DMS 273 treated with DMSO at 0.1 percent for 48 hours (cell line): ENCODE measurements at regions not wholly inside any gene's neighbourhood (a gene's known extent, or its start where the extent isn't known, plus 50 kb on each side); places are given as distances from the start of the nearest gene placed in this dataset.
"Not testable (repeated sequence)": the region's sequence is repeated elsewhere in the genome, so short reads cannot be mapped to it uniquely, and the experiment has no call there.

Source experiments
- DNase-seq: peaks from one replicate; lab custom pipeline; 2025; lab: John Stamatoyannopoulos, UW

- DNase-seq: no peak
Observed at GRCh38 chr7:113783403-113783802, 135.4 kb downstream of the PPP1R3A start.

- DNase-seq: no peak
Observed at GRCh38 chr7:113775804-113776203, 143.0 kb downstream of the PPP1R3A start.

GRCh38 chr7:113775401-113775800 lies 143.4 kb downstream of the PPP1R3A start:
- no peak for DNase-seq

GRCh38 chr7:113774182-113774807 lies 144.5 kb downstream of the PPP1R3A start:
- DNase-seq: peak; percentile 44

- no peak for DNase-seq
Observed at GRCh38 chr7:113770146-113770738, 148.6 kb downstream of the PPP1R3A start.

GRCh38 chr7:113768387-113768786 lies 150.4 kb downstream of the PPP1R3A start:
- DNase-seq: no peak

- DNase-seq: no peak
Observed at GRCh38 chr7:113764401-113765035, 154.3 kb downstream of the PPP1R3A start.

- no peak for DNase-seq
Observed at GRCh38 chr7:113763226-113763625, 155.6 kb downstream of the PPP1R3A start.

- DNase-seq: no peak
Observed at GRCh38 chr7:113756250-113756649, 162.6 kb downstream of the PPP1R3A start.

GRCh38 chr7:113752689-113753088 lies 166.1 kb downstream of the PPP1R3A start:
- DNase-seq: no peak

- no peak for DNase-seq
Observed at GRCh38 chr7:113752289-113752688, 166.5 kb downstream of the PPP1R3A start.

GRCh38 chr7:113751547-113751946 lies 167.3 kb downstream of the PPP1R3A start:
- no peak for DNase-seq

- DNase-seq: not testable (repeated sequence)
Observed at GRCh38 chr7:113748385-113748784, 170.4 kb downstream of the PPP1R3A start.

GRCh38 chr7:113742946-113743431 lies 175.8 kb downstream of the PPP1R3A start:
- not testable (repeated sequence) for DNase-seq

- DNase-seq: no peak
Observed at GRCh38 chr7:113742377-113742776, 176.4 kb downstream of the PPP1R3A start.

- no peak for DNase-seq
Observed at GRCh38 chr7:113731571-113731970, 187.2 kb downstream of the PPP1R3A start.

- DNase-seq: no peak
Observed at GRCh38 chr7:113730309-113730955, 188.4 kb downstream of the PPP1R3A start.

- DNase-seq: no peak
Observed at GRCh38 chr7:113727486-113727885, 191.3 kb downstream of the PPP1R3A start.

- DNase-seq: no peak
Observed at GRCh38 chr7:113722006-113722405, 196.8 kb downstream of the PPP1R3A start.

GRCh38 chr7:113717739-113718138 lies 201.1 kb downstream of the PPP1R3A start:
- no peak for DNase-seq

GRCh38 chr7:113715981-113716856 lies 202.6 kb downstream of the PPP1R3A start:
- DNase-seq: no peak

- no peak for DNase-seq
Observed at GRCh38 chr7:113715262-113715661, 203.5 kb downstream of the PPP1R3A start.
